Mesendoderm (in vitro differentiated cells): ENCODE measurements at regions not wholly inside any gene's neighbourhood (a gene's known extent, or its start where the extent isn't known, plus 50 kb on each side); places are given as distances from the start of the nearest gene placed in this dataset.

Experiments
- DNase-seq: peaks from one replicate; pipeline ENCODE4 v3.0.0; 2013
- H2AK5ac ChIP-seq: 2 replicates; pipeline ENCODE4 v1.6.1; 2013; ENCODE audit warnings: low read length, inconsistent platforms
- H2BK120ac ChIP-seq: 2 replicates; pipeline ENCODE4 v1.6.1; 2013; ENCODE audit warnings: low read depth, mild to moderate bottlenecking, low read length, moderate library complexity, mixed read lengths
- H2BK15ac ChIP-seq: replicated peaks from 2 replicates; pipeline ENCODE4 v1.6.1; 2013; ENCODE audit warnings: low read depth, mild to moderate bottlenecking, moderate library complexity
- H2BK5ac ChIP-seq: 2 replicates; pipeline ENCODE4 v1.6.1; 2013; ENCODE audit warnings: low read length, inconsistent platforms
- H3K18ac ChIP-seq: 2 replicates; pipeline ENCODE4 v1.6.1; 2013; ENCODE audit warnings: mild to moderate bottlenecking, low read length, mixed read lengths
- H3K23ac ChIP-seq: one replicate; pipeline ENCODE4 v1.6.1; 2013; ENCODE audit warnings: low read length
- H3K27ac ChIP-seq: 2 replicates; pipeline ENCODE4 v1.5.1; 2013; ENCODE audit warnings: low read depth, mild to moderate bottlenecking, inconsistent platforms, low read length, moderate library complexity
- H3K27me3 ChIP-seq: 2 replicates; pipeline ENCODE4 v1.6.1; 2013; ENCODE audit warnings: low read length, control low read depth, mild to moderate bottlenecking, inconsistent platforms; ENCODE audit not compliant: insufficient read depth, poor library complexity
- H3K36me3 ChIP-seq: 2 replicates; pipeline ENCODE4 v1.6.1; 2013; ENCODE audit warnings: low read length, inconsistent platforms; ENCODE audit not compliant: control insufficient read depth, insufficient read depth
- H3K4ac ChIP-seq: one replicate; pipeline ENCODE4 v1.6.1; 2013; ENCODE audit warnings: low read depth, mild to moderate bottlenecking, low read length, moderate library complexity
- H3K4me1 ChIP-seq: 2 replicates; pipeline ENCODE4 v1.6.1; 2013; ENCODE audit warnings: low read depth, low read length, inconsistent platforms; ENCODE audit not compliant: control insufficient read depth
- H3K4me2 ChIP-seq: 2 replicates; pipeline ENCODE4 v1.6.1; 2013; ENCODE audit warnings: low read length
- H3K4me3 ChIP-seq: 2 replicates; pipeline ENCODE4 v1.5.1; 2013; ENCODE audit warnings: mild to moderate bottlenecking, low read length
- H3K56ac ChIP-seq: one replicate; pipeline ENCODE4 v1.6.1; 2013; ENCODE audit warnings: low read length
- H3K79me1 ChIP-seq: 2 replicates; pipeline ENCODE4 v1.6.1; 2013; ENCODE audit warnings: low read length, inconsistent platforms
- H3K79me2 ChIP-seq: 2 replicates; pipeline ENCODE4 v1.6.1; 2013; ENCODE audit warnings: mild to moderate bottlenecking, low read length; ENCODE audit not compliant: control insufficient read depth, insufficient read depth
- H3K9ac ChIP-seq: 2 replicates; pipeline ENCODE4 v1.6.1; 2013; ENCODE audit warnings: low read length, inconsistent platforms
- H4K5ac ChIP-seq: one replicate; pipeline ENCODE4 v1.6.1; 2013; ENCODE audit warnings: low read length
- H4K8ac ChIP-seq: one replicate; pipeline ENCODE4 v1.6.1; 2013; ENCODE audit warnings: low read depth, mild to moderate bottlenecking, control low read depth, low read length, moderate library complexity
- WGBS: extraction: QIAGEN DNeasy Blood & Tissue Kit; methylation state at CpG from one replicate; pipeline ENCODE4 v1.1.7; 2013; ENCODE audit warnings: low lambda C conversion rate, missing lambda C conversion rate; ENCODE audit not compliant: insufficient coverage; ENCODE audit errors: extremely low coverage; 5-methylcytosine and 5-hydroxymethylcytosine counted together

DNA sequence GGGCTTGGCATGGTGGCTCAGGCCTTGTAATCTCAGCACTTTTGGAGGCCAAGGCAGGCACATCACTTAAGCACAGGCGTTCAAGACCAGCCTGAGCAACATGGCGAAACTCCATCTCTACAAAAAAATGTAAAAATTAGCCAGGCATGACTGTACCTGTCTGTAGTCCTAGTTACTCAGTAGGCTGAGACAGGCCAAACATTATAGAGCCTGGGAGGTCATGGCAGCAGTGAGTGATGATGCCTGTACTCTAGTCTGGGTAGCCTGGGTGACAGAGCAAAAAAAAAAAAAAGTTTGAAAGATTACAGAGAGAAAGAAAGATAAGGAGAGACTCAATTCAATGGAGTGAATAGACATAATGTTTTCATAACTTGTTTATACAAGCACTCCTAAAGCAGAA, 556.5 kb upstream of the BRINP3 start:
- Histone ChIP-seq H3K4me2 (no peak overlapping the region), H3K56ac (no peak overlapping the region), H3K4me1 (no peaks in the 10 kb centered on the region), H3K79me2 (no peaks in the 10 kb centered on the region), H3K27ac (no peak overlapping the region), H3K18ac (no peak overlapping the region), H3K4me3 (no peak overlapping the region), H2BK15ac (no peak overlapping the region), H2AK5ac (no peak overlapping the region), H3K23ac (no peak overlapping the region), H3K36me3 (no peaks in the 10 kb centered on the region), H2BK5ac (no peak overlapping the region), H2BK120ac (no peak overlapping the region), H3K9ac (no peak overlapping the region), H3K79me1 (no peaks in the 10 kb centered on the region), H4K8ac (no peak overlapping the region), H4K5ac (no peak overlapping the region), H3K4ac (no peak overlapping the region), H3K27me3 (no peaks in the 10 kb centered on the region)
- no CpG with 5 or more reads among the region's 2 CpGs for WGBS
- DNase-seq, result no peak

- no CpG with 5 or more reads among the region's 2 CpGs for WGBS
Observed at GRCh38 chr1:191043066-191043465, 565.4 kb upstream of the BRINP3 start.

DNA sequence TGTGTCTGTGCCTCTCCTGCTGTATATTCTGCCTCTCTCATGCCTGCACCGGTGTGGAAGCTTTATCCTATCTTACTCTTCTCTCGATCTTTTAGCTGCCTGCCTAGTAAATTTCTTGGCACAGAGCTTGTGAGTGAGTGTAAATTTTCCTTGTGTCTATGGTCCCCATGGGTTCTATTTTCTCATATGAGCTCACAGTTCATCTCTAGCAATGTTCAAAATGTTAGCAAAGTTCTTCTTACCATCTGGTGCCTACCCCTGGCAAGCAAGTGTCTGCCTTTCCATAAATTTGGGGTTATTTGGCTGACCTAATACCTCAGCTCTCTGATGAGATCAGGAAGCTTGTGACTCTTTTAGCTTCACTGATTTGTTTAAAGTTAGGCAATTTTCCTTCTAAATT, 572.1 kb upstream of the BRINP3 start:
- Histone ChIP-seq H3K79me1 (no peaks in the 10 kb centered on the region), H3K4me2 (no peak overlapping the region), H3K79me2 (no peaks in the 10 kb centered on the region), H3K18ac (no peak overlapping the region), H4K5ac (no peak overlapping the region), H3K4me3 (no peak overlapping the region), H3K4me1 (no peaks in the 10 kb centered on the region), H2BK120ac (no peak overlapping the region), H3K36me3 (no peaks in the 10 kb centered on the region), H2BK5ac (no peak overlapping the region), H3K23ac (no peak overlapping the region), H3K4ac (no peak overlapping the region), H2BK15ac (no peak overlapping the region), H3K27me3 (no peaks in the 10 kb centered on the region), H4K8ac (no peak overlapping the region), H3K56ac (no peak overlapping the region), H3K27ac (no peak overlapping the region), H2AK5ac (no peak overlapping the region), H3K9ac (no peak overlapping the region)
- WGBS, result no CpG with 5 or more reads among the region's 2 CpGs
- no peak for DNase-seq

More at GRCh38 chr1:191043066-191043465, 565.4 kb upstream of the BRINP3 start:
- no peaks in the 10 kb centered on the region for H3K27me3 ChIP-seq
- DNase-seq, result no peak
- H3K36me3 ChIP-seq, result no peaks in the 10 kb centered on the region
- no peak overlapping the region for H2BK15ac ChIP-seq
- no peak overlapping the region for H2BK120ac ChIP-seq
- no peak overlapping the region for H3K4ac ChIP-seq
- no peak overlapping the region for H2BK5ac ChIP-seq
- H4K8ac ChIP-seq, result no peak overlapping the region
- H3K18ac ChIP-seq, result no peak overlapping the region
- no peak overlapping the region for H3K27ac ChIP-seq
- H3K56ac ChIP-seq, result no peak overlapping the region
- H3K9ac ChIP-seq, result no peak overlapping the region
- no peak overlapping the region for H4K5ac ChIP-seq
- no peak overlapping the region for H3K4me2 ChIP-seq
- H3K79me1 ChIP-seq, result no peaks in the 10 kb centered on the region
- H3K23ac ChIP-seq, result no peak overlapping the region
- no peaks in the 10 kb centered on the region for H3K79me2 ChIP-seq
- no peaks in the 10 kb centered on the region for H3K4me1 ChIP-seq
- no peak overlapping the region for H3K4me3 ChIP-seq
- H2AK5ac ChIP-seq, result no peak overlapping the region

DNA sequence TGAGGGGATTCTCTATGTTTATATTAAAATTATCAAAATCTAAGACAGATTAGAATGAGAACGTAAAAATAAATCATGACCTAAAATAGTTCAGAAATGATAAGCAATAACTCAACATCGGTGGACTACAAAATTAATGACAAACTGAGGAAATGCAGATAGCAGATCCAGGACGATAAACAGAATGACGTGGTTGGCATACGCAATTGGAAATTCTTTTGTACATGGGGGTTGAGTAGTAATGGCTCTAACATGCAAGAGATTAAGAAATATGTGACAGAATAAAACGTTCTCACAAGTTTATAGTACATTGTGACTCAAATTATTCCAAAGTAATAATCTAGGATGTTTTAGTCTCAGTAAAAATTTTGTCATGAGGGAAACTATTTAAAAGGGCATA, 575.2 kb upstream of the BRINP3 start:
- Histone ChIP-seq H3K4ac (no peak overlapping the region), H3K27me3 (no peaks in the 10 kb centered on the region), H3K4me3 (no peak overlapping the region), H3K4me1 (no peaks in the 10 kb centered on the region), H3K9ac (no peak overlapping the region), H3K4me2 (no peak overlapping the region), H3K27ac (no peak overlapping the region), H2BK5ac (no peak overlapping the region), H2BK15ac (no peak overlapping the region), H3K23ac (no peak overlapping the region), H3K79me2 (no peaks in the 10 kb centered on the region), H3K18ac (no peak overlapping the region), H4K5ac (no peak overlapping the region), H2BK120ac (no peak overlapping the region), H3K36me3 (no peaks in the 10 kb centered on the region), H2AK5ac (no peak overlapping the region), H4K8ac (no peak overlapping the region), H3K56ac (no peak overlapping the region), H3K79me1 (no peaks in the 10 kb centered on the region)
- DNase-seq, result no peak
- WGBS, result no CpG with 5 or more reads among the region's 6 CpGs

GRCh38 chr1:191065346-191065745, 587.7 kb upstream of the BRINP3 start:
- Histone ChIP-seq H2BK120ac (no peak overlapping the region), H3K4me2 (no peak overlapping the region), H3K79me1 (no peaks in the 10 kb centered on the region), H3K4ac (no peak overlapping the region), H2BK5ac (no peak overlapping the region), H4K8ac (no peak overlapping the region), H4K5ac (no peak overlapping the region), H3K27me3 (no peaks in the 10 kb centered on the region), H3K27ac (no peak overlapping the region), H3K18ac (no peak overlapping the region), H3K4me3 (no peak overlapping the region), H3K79me2 (no peaks in the 10 kb centered on the region), H3K9ac (no peak overlapping the region), H2AK5ac (no peak overlapping the region), H3K36me3 (no peaks in the 10 kb centered on the region), H3K23ac (no peak overlapping the region), H3K56ac (no peak overlapping the region), H3K4me1 (no peaks in the 10 kb centered on the region), H2BK15ac (no peak overlapping the region)
- whole genome bisulfite sequencing, result no CpG with 5 or more reads among the region's 3 CpGs
- no peak for DNase-seq

GRCh38 chr1:191065771-191066170, 588.1 kb upstream of the BRINP3 start:
- Histone ChIP-seq H3K4me1 (no peaks in the 10 kb centered on the region), H3K4ac (no peak overlapping the region), H3K27me3 (no peaks in the 10 kb centered on the region), H4K5ac (no peak overlapping the region), H3K56ac (no peak overlapping the region), H3K4me3 (no peak overlapping the region), H3K79me1 (no peaks in the 10 kb centered on the region), H3K4me2 (no peak overlapping the region), H3K36me3 (no peaks in the 10 kb centered on the region), H3K23ac (no peak overlapping the region), H2BK15ac (no peak overlapping the region), H2BK5ac (no peak overlapping the region), H2AK5ac (no peak overlapping the region), H4K8ac (no peak overlapping the region), H3K18ac (no peak overlapping the region), H2BK120ac (no peak overlapping the region), H3K27ac (no peak overlapping the region), H3K9ac (no peak overlapping the region), H3K79me2 (no peaks in the 10 kb centered on the region)
- no peak for DNase-seq
- WGBS, result no CpG with 5 or more reads among the region's 1 CpG
